NCI-H187 treated with DMSO at 0.1 percent for 48 hours (cell line): ENCODE measurements at regions not wholly inside any gene's neighbourhood (a gene's known extent, or its start where the extent isn't known, plus 50 kb on each side); places are given as distances from the start of the nearest gene placed in this dataset.
"Not testable (repeated sequence)": the region's sequence is repeated elsewhere in the genome, so short reads cannot be mapped to it uniquely, and the experiment has no call there.

ENCODE experiments used
- DNase-seq: peaks from one replicate; lab custom pipeline; 2025; lab: John Stamatoyannopoulos, UW

GRCh38 chr1:70671006-70671405 is 259.9 kb downstream of the CTH start:
- no peak for DNase-seq

- no peak for DNase-seq
These were observed 261.4 kb downstream of the CTH start for GRCh38 chr1:70672442-70672888.

DNA sequence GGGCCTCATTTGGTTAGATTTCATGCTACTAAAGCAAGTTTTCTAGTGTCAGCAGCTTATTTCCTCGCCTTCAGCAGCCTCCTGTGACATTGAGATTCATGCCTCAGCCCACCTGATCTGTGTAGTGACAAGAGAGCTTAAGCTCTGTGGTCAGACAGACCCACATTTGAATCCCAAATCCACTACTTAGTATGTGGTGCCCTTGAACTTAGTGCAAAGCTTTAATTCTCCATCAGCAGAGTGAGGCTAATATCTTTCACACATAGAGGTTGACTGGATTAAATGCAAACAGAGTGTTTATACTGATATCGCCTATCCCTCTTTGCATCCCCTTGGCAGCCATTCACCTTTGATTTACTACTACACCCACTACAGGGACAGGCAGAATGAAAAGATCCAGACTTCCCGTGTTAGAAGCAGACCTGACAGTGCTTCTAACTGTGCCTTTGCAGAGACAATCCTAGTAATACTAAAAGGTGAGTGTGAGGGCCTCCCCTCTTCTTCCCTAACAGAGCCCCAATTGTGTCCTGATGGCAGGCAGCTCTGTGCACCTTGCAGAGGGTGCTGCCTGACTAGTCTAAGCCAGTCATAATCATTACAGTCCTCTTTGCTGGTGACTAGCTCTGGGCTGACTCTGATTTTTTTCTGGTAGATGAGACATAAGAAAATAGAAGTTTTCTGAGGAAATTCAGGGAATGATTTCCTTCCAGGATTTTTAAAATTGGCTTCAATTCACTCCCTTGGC is 264.0 kb downstream of the CTH start:
- DNase-seq: no peak

- no peak for DNase-seq
These were observed 264.7 kb downstream of the CTH start for GRCh38 chr1:70675737-70676156.

DNA sequence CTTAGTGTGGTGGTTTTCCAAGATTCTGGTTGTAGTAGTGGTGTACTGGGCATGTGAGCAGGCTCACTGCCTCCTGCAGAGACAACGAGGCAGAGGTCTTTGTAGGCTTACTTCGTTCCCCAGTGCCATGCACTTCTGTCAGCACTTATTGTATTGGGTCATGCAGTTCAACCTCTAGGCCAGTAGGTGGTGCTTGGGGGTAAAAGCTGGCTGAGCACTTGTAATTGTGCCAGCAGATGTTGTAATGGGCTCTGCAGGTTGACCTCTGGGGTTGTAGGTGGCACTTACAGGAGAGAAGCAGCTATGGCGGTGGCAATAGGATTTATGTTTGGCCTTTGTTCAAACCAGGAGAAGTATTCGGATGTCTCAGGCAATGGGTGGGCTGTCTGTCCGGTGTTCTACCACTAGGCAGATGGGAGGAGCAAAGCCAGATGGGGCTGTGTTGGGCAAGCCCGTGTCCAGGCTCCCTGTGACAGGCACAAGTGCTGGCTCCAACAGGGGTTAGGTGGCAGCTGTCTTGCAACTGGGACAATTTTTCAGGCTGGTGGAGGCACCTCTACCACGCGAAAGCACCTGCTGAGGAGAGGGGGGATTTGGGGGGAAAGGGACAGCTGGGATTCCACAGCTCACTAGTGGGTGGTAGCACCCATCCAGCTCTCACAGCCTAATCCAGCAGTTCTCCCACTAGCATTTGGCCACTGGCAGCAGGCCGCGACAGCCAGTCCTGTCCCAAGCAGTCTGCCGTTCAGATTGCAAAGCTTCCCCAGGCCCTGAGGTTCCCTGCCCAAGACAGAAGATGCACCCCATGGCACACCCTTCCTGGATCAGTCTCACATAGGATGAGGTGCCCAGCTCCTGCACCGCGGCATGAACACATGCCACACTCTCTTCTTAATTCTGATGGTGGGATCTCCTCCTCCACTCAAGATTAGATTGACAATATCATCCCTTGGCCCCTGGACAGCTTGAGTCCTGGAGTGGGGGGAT is 274.5 kb downstream of the CTH start:
- peak; percentile 6 for DNase-seq

- no peak for DNase-seq
These were observed 277.5 kb downstream of the CTH start for GRCh38 chr1:70688580-70688979.

DNA sequence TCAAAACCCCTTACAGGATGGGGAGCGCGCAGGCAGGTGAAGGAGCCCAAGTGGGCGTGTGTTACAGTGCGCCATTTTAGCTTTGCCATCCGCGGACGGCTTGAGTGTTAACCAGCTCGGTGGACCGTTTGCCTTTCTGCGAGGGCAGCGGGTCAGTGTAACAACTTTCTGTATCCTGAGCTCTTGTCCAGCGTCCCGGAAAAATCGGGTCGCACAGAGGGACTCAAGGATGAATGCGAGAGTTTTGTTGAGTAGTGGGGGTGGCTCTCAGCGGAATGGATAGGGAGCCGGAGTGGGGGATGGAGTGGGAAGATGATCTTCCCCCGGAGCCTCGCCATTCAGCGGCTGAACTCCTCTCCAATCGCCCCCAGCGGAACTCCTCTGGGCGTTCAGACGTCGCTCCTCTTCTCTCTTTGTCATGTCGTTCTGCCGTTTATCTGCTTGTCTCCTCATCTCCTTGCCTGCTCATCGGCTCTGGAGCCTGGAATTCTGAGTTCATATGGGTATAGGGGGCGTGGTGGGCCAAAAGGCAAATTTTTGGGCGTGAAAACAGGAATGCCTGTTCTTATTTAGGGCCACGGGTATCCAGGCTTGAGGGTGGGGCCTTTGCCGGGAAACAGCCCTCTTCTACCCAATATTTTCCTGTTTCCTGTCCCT is 295.4 kb downstream of the CTH start:
- DNase-seq: no peak

GRCh38 chr1:70707214-70707613 is 296.1 kb downstream of the CTH start:
- DNase-seq: no peak

- DNase-seq: no peak
These were observed 303.1 kb downstream of the CTH start for GRCh38 chr1:70714149-70714548.

DNA sequence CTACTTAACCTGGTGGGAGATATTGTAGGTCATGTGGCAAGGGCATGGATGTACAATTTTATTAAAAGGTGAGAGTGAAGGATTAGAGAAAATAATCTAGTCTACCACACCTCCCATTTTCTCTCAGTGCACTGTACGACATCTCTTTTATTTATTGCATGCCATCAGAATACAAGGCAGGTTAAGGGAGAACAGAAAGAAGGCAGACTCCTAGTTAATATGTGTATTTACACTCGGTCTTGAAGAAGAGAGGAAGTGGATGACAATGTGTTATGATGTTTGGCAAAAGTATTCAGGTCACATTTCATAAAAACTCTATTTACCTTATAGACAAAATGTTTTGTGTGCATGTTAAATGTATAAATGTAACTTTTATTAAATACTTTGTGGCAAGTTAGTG is 306.1 kb downstream of the CTH start:
- no peak for DNase-seq

- DNase-seq: no peak
These were observed 306.6 kb downstream of the CTH start for GRCh38 chr1:70717656-70718055.

DNA sequence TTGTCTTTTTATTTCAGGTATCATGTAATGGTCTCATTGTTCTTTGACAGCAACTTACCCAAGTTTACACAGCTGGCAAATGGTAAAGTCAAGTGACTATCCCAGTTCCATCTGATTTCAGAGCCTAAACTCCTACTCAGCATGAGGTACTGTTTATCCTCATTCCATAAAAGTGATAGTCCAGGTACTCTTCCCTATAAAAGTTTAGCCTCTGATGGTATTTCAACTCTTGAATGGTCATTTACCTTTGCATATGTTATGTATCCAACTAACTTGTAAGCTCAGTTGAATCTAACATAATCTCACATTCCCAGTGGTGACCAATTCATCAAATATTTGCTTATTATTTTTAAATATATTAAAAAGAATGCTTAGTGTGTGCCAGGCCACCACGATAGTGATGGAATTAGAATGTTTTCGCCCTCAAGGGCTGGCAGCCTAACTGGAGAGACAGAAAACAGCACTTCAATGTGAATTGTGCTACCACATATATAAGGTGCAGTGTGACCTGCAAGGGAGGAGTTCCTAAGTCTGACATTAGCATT is 307.1 kb downstream of the CTH start:
- DNase-seq: no peak

- no peak for DNase-seq
These were observed 308.1 kb downstream of the CTH start for GRCh38 chr1:70719154-70719553.

DNA sequence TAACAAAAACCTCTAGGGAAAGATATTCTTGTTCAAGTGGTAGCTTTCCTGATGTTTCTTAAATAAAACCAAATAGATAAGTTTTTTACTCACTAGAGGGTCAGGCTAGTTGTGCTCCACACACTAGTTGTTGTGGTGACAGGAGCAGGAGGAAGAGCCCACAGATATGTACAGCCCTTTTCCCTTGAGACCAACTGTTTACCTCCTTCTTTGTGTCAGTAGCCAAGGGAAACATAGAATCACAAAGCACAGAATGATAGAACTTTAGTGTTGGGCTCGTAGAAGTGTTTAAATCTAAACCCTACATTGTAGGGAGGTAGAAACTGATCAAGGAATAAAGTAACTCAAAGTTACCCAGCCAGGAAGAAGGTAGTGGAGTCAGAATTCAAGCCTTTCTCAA is 309.0 kb downstream of the CTH start:
- no peak for DNase-seq

- DNase-seq: no peak
These were observed 309.5 kb downstream of the CTH start for GRCh38 chr1:70720521-70720920.

DNA sequence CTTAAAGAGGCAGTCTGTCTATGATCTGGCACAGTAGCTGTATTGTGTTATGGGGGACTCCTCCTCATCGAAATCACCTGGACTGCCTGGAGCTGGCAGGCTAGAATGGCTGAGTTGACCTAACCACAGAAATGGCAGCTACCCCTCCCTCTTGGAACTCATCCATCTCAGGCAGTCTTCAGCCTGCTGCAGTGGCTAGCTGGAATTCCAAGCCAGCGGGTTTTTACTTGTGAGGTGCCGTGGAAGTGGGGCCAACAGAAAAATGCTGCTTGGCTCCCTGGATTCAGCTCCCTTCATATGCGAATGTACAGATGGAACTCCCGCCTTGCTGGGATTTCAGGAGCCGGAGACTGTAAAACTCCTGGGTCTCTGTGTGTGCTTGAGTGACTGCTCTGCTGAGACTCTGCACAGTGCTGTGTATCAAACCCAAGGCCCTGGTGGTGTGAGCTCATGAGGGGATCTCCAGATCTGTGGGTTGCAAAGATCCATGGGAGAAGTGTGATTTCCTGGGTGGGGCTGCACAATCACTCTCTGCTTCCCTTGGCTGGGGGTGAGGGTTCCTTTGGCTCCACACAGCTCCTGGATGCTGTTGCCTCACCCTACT is 316.9 kb downstream of the CTH start:
- DNase-seq: no peak

GRCh38 chr1:70736518-70736917 is 311.1 kb downstream of the PTGER3 start:
- DNase-seq: not testable (repeated sequence)

- no peak for DNase-seq
These were observed 310.5 kb downstream of the PTGER3 start for GRCh38 chr1:70737125-70737524.

DNA sequence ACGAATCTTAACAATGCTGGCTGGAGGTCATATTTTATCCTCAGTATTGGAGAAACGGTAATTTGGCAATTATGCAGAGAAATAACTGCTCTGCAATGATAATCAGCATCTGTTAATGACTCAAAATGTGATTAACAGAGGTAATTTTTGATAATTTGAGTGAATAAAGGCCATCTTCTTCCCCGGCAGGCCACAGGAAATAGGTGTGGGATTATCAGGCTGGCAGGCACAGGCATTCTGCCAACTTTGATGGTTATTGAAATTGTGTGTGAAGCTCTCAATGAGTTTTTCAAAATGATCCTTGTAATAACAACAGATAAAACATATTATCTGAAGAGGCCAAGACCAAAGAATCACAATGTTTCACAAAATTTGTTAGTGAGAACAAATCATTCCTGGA is 309.0 kb downstream of the PTGER3 start:
- no peak for DNase-seq

- no peak for DNase-seq
These were observed 302.4 kb downstream of the PTGER3 start for GRCh38 chr1:70745199-70745598.

DNA sequence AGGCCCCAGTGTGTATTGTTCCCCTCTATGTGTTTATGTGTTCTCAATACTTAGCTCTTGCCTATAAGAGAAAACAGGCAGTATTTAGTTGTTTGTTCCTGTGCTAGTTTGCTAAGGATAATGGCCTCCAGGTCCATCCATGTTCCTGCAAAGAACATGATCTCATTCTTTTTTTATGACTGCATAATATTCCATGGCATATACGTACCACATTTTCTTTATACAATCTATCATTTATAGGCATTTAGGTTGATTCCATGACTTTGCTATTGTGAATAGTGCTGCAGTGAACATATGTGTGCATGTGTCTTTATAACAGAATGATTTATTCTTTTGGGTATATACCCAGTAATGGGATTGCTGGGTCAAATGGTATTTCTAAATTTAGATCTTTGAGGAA is 301.6 kb downstream of the PTGER3 start:
- DNase-seq: not testable (repeated sequence)

DNA sequence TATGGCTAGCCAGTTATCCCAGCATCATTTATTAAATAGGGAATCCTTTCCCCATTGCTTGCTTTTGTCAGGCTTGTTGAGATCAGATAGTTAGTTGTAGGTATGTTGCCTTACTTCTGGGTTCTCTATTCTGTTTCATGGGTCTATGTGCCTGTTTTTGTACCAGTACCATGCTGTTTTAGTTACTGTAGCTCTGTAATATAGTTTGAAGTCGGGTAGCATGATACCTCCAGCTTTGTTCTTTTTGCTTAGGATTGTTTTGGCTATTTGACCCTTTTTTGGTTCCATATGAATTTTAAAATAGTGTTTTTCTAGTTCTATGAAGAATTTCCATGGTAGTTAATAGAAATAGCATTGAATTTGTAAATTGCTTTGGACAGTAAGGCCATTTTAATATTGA is 300.5 kb downstream of the PTGER3 start:
- not testable (repeated sequence) for DNase-seq
